ENCODE measurements at regions not wholly inside any gene's neighbourhood (a gene's known extent, or its start where the extent isn't known, plus 50 kb on each side); places are given as distances from the start of the nearest gene placed in this dataset.
A peak's percentile ranks its signal among the peaks of the same experiment; 100 is the strongest.
"Not testable (repeated sequence)": the region's sequence is repeated elsewhere in the genome, so short reads cannot be mapped to it uniquely, and the experiment has no call there.

DNA sequence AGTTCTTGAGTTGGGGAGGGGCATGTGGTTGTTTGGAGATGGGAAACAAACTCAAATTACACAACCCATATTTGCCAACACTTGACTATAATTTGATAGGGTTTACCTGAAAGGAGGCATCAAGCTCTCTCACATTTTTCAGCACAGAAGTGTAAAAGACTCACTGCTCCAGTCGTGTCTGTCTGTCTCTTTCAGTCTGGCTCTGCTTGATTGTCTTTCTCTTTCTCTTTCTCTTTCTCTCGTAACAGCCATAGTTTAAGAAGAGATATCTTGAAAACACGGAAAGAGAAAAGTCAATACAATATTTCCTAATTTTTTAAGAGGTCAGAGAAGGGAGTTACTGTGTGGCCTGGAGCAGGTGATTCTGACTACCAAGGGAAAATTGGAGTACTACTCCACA is 413.6 kb upstream of the CXorf51A start:
- peak; percentile 54 for DNase-seq

DNA sequence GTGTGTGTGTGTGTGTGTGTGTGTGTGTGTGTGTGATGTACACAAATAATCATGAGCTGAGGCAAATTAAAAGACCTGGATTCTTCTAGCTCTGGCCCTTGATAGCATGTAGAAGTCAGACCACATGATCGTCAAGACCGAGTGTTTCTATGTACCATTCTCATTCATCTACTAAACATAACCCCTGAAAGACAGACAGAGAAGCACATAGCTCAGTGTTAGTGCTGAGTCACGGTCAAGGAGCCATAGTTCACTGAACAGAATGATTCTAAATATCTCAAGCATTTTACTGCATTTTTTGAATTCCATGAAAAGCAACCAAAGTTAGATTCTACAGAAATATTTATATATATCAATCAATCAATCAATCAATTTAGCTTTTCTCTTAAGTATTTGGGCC is 412.3 kb upstream of the CXorf51A start:
- peak; percentile 65 for DNase-seq

DNA sequence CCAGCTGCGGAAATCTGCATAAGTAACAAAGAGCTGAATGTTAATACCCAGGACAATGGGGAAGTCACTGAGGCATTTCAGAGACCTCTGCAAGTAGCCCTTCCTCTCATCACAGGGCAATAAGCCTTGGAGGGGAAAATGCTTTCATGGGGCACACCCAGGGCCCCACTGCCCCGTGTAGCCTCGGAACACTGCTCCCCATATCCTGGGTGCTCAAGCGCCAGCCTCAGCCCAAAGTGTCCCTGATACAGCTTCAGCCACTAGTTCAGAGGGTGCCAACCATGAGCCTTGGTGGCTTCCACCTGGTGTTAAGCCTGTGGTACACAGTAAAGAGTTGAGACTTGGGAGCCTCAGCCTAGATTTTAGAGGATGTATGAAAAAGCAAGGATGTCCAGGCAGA is 402.8 kb upstream of the CXorf51A start:
- no peak for DNase-seq

DNA sequence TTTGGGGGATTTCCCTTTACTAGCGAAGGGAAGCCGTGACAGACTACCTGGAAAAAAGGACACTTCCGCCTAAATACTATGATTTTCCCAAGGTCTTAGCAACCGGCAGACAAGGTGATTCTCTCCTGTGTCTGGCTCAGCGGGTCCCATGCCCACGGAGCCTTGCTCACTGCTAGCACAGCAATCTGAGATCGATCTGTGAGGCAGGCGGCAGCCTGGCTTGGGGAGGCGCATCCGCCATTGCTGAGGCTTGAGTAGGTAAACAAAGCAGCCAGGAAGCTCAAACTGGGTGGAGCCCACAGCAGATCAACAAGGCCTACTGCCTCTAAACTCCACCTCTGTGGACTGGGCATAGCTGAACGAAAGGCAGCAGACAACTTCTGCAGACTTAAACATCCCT is 385.9 kb upstream of the CXorf51A start:
- DNase-seq, result not testable (repeated sequence)

DNA sequence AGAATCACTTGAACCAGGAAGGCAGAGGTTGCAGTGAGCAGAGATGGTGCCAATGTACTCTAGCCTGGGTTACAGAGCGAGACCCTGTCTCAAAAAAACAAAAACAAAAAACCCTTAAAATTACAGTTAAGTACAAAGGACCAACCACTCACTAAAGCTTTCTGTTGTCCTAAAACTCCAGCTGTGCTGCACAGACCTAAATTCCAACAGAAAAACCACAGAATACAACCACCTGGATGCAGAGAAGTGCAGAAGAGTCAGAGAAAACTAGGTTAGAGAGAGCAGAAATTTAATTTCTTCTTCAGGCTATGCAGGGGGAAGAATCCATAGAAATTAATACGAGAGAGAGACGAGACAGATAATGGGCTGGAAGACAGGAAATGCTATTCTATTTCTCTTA is 376.8 kb upstream of the CXorf51A start:
- no peak for DNase-seq

DNA sequence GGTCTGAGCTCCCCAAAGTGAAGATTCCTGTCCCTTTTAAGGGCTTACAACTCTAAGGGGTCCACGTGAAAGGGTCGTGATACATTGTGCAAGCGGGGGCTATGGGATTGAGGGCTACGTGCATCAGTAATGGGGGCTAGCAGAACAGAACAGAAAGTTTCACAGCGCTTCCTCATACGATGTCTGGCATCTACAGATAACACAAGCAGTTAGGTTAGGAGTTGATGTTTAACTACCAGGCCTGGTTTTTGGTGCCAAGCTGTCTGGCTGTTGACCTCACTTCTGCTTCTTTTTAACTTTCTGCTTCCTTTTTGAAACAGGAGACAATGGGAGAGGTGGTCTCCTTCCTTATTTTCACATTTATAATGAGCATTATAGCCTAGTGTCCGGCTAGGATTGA is 368.6 kb upstream of the CXorf51A start:
- DNase-seq, result peak; percentile 89

GRCh38 chrX:147180886-147181285 is 366.3 kb upstream of the CXorf51A start:
- no peak for DNase-seq

- DNase-seq, result no peak
Observed at GRCh38 chrX:147179625-147180024, 365.1 kb upstream of the CXorf51A start.

GRCh38 chrX:147174591-147174990 is 360.0 kb upstream of the CXorf51A start:
- no peak for DNase-seq

GRCh38 chrX:147173594-147173993 is 359.1 kb upstream of the CXorf51A start:
- peak; percentile 63 for DNase-seq

GRCh38 chrX:147170993-147171392 is 356.4 kb upstream of the CXorf51A start:
- no peak for DNase-seq

Data from OCI-M1 (cell line).